GM03348 (cell line): ENCODE measurements at regions not wholly inside any gene's neighbourhood (a gene's known extent, or its start where the extent isn't known, plus 50 kb on each side); places are given as distances from the start of the nearest gene placed in this dataset.
"Not testable (repeated sequence)": the region's sequence is repeated elsewhere in the genome, so short reads cannot be mapped to it uniquely, and the experiment has no call there.

ENCODE experiments used
- DNase-seq: peaks from one replicate; pipeline ENCODE4 v3.0.0; 2012; ENCODE audit warnings: low spot score

DNA sequence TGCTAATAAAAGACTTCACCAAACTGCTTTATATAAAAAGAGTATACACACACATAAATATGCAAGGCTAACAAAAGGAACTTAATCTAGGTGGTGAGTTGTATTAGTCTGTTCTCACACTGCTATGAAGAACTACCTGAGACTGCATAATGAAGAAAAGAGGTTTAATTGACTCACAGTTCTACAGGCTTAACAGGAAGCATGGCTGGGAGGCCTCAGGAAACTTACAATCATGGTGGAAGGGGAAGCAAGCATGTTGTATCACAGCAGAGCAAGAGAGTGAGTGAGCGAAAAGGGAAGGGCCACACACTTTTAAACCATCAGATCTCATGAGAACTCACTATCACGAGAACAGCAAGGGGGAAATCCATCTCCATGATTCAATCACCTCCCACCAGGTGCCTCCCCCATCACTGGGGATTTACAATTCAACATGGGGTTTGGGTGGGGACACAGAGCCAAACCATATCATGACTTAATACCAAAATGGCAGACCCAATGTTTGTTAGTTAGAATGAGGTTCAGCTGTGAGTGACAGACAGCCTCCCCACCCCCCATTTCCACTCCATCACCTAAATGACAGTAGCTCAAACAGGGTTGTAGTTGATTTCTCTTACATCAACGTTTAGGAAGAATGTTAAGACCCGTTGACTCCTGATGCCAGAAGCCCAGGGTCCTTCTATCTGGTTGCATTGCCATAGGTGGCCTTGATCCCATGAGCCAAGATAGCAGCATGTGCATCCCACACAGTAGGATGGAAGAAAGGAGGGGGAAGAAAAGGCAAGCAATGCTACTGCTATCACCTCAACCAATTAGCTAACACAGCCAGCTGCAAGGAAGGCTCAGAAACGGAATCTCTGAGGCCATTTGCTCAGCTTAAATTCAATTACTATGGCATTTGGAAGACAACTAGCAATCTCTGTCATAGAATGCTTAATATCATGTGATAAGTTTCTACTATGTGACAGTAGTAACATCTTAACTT, 77.0 kb downstream of the CCDC71L start:
- DNase-seq: no peak

DNA sequence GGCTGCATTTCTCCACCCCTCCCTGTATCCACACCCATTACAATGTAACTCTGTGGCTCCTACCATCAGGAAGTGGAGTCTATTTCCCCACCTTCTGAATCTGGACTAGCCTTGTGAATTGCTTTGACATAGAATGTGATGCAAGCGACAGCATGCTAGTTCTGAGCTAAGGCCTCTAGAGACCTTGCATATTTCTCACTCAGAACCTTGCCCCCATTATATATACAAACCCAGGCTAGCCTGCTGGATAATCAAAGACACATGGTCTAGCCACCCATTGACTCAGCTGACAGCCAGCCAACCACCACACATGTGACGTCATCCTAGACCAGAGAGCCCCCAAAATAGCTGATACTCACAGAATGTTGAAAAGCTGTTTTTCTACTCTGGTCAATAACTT, 77.9 kb downstream of the CCDC71L start:
- peak; percentile 51 for DNase-seq

DNA sequence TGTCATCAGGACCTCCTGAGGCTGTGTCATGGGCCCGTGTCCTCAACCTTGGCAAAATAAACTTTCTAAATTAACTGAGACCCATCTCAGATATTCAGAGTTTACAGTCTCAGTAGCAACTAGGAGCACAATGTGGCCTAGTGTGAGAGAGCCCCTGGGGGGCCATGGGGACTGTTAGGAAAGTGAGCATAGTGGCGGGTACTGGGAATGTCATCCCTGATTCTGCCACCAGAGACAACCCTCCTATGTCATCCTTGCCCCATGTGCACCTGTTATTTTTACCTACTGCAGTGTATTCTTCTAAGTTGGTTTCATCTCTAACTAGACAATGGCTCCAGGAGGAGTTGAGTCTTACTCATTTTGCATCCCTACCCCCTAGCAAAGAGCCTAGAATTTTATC, 78.6 kb downstream of the CCDC71L start:
- no peak for DNase-seq

- not testable (repeated sequence) for DNase-seq
These were observed 81.9 kb downstream of the CCDC71L start for GRCh38 chr7:106579086-106579485.

- no peak for DNase-seq
These were observed 85.7 kb downstream of the CCDC71L start for GRCh38 chr7:106575138-106575823.

DNA sequence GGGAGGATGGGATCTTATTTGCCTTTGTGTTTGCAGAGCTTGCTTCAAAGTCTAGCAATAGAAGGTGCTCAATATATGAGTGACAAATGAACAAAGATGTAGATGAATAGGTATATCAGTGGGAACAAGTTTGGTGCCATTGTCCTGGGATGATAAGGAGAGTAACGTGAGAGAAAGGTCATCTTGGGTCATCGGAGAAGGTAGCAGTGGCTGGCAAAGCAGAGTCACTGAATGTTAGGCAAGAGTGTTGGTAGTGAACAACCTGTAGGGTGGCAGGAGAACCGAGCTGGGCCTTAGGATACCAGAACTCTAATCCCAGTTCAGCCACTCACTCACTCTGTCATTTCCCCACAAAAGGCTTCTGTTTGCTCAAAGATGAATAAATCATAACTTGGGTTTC, 87.2 kb downstream of the CCDC71L start:
- no peak for DNase-seq

- DNase-seq: no peak
These were observed 87.8 kb downstream of the CCDC71L start for GRCh38 chr7:106573125-106573663.

DNA sequence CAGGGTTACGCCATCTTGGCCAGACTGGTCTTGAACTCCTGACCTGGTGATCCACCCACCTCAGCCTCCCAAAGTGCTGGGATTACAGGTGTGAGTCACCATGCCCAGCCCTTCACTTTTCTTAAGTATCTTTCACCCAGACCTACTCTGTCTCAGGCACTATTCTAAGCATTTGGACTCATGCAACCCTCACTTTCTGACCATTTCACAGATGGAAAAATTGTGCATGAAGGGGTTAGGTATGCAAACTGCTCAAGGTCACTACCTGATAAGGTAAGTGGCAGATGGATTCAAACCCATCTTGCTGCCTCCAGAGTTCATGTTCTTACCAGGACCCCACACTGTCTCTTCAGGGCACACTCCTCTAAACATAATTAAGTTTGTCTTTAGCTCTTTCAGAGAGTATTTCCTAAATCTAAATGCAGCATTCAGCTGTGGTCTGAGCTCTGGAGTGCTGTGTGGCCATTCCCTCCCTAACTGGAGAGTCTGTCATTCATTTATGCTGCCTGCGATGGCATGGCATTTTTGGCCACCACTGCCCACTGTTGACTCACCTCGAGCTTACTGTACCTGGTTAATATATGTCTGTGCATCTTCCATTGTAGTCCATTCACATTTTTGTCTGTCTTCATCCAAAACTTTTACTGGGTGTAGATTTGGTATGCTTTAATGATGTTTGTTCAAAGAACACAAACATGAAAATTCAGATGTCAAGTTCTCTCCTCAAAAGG, 88.4 kb downstream of the CCDC71L start:
- no peak for DNase-seq

DNA sequence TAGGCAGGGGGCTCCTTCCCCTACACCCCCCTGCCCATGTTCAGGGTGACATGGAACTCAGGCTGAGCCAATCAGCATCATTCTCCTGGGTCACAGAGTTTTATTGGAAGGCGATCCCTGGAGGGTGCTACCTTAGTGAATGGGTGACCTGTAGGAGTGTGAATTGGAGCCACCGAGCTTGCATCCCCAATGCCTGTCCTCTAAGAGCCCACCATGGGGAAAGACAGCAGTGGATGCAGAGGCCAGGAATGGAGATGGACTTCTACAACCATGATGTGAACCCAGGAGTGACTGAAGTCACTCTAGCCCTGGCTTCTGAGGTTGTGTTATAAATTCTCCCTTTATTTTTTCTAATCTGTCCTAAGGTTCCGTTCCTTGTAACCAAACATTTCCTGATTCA, 89.4 kb downstream of the CCDC71L start:
- DNase-seq: no peak

GRCh38 chr7:106570948-106571418, 90.0 kb downstream of the CCDC71L start:
- no peak for DNase-seq

- DNase-seq: no peak
These were observed 90.8 kb downstream of the CCDC71L start for GRCh38 chr7:106570146-106570545.

- no peak for DNase-seq
These were observed 91.4 kb downstream of the CCDC71L start for GRCh38 chr7:106569500-106569929.

- DNase-seq: peak; percentile 76
These were observed 92.1 kb downstream of the CCDC71L start for GRCh38 chr7:106568680-106569499.

DNA sequence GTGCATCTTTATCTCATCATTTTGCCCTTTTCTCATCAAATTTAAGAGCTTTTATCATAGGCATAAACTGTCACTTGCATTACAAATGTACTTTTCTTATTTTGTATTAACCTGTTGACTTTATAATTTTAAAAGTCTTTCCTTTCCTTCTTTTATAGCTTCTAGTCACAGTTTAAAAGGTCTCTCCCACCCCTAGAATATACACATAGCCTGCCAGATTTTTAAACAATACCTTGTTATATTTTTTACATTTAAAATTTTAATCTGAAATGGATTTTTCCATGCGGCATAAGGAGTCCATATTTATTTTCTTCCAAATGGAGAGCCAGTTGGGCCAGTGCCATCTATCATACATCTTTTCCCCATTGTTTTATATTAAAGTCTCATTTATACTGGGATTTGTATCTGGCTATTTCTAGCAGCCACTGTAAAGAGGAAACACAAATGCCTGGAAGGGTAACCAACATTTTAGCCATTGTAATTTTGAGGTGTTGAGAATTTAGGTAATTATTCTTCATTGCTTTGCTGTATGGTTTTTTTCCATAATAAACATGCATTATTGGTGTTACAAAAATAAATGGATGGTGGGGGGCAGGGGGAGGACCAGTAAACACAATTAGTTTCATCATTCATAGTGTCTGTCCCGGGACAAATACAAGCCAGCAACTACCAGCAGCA, 92.8 kb downstream of the CCDC71L start:
- DNase-seq: no peak

DNA sequence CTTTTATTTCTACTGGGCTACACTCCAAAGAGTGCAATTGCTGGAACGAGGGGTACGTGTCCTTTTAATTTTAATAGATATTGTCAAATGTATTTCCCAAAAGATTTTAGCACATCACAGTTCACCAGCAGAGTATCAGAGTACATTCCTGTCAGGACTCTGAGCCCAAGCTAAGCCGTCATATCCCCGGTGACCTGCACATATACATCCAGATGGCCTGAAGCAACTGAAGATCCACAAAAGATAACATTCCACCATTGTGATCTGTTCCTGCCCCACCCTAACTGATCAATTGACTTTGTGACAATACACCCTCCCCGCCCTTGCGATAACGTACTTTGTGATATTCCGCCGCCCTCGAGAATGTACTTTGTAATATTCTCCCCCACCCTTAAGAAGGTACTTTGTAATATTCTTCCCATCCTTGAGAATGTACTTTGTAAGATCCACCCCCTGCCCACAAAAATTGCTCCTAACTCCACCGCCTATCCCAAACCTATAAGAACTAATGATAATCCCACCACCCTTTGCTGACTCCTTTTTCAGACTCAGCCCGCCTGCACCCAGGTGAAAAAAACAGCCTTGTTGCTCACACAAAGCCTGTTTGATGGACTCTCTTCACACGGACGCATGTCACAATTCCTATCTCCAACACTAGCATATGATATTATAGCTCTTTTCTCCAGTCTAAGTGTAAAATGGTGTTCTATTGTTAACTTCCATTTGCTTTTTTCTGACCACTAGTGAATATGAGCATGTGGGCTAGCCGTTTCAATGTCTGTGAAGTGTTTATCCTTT, 93.6 kb downstream of the CCDC71L start:
- not testable (repeated sequence) for DNase-seq

GRCh38 chr7:106566672-106567071, 94.3 kb downstream of the CCDC71L start:
- DNase-seq: no peak

GRCh38 chr7:106566196-106566595, 94.8 kb downstream of the CCDC71L start:
- DNase-seq: no peak

DNA sequence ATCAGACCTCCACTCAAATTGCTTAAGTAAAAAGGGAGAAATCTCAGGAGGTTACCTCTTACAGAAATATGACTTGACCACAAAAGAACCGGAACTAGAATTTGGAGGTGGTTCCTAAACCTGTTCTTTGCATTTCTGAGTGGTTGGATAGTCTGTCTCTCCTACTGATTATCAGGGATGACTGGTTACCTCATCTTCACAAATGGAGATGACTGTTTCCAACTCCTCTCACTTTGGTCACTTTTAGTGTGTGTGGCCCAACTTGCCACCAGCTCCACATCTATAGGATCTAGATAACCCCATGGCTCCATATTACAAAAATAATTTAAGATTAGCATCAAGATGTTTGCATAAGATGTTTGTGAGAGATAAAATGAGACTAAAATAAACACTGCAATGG, 95.5 kb downstream of the CCDC71L start:
- no peak for DNase-seq

- peak; percentile 47 for DNase-seq
These were observed 97.3 kb downstream of the CCDC71L start for GRCh38 chr7:106563466-106564150.
